WTC11 (cell line): ENCODE measurements at regions not wholly inside any gene's neighbourhood (a gene's known extent, or its start where the extent isn't known, plus 50 kb on each side); places are given as distances from the start of the nearest gene placed in this dataset.

Source experiments
- ATAC-seq: fragments of 200-7000 bp; cut with Tn5 transposase; 2 replicates; pipeline ENCODE4 v1.10.0; 2021; ENCODE audit warnings: mild to moderate bottlenecking, moderate library complexity
- CTCF ChIA-PET: fragments of 300-600 bp; sonication (Branson Sonifier 250); formaldehyde crosslinking; loops from one replicate; lab custom pipeline; 2021; ENCODE audit warnings: antibody characterized with exemption; lab: Charles Lee
- POLR2A ChIA-PET: fragments of 350-600 bp; sonication (Branson Sonifier 250); formaldehyde crosslinking; loops from one replicate; lab custom pipeline; 2021; ENCODE audit warnings: antibody characterized with exemption; lab: Charles Lee
- DNase-seq: peaks from one replicate; pipeline ENCODE4 v3.0.0; 2021; ENCODE audit warnings: low spot score
- H3K27ac Mint-ChIP-seq: 2 replicates; pipeline ENCODE4 v1.8.0; 2021; ENCODE audit warnings: mixed read lengths
- H3K27me3 Mint-ChIP-seq: 2 replicates; pipeline ENCODE4 v1.8.0; 2021; ENCODE audit warnings: low read depth, mild to moderate bottlenecking, moderate library complexity, mixed read lengths
- H3K36me3 Mint-ChIP-seq: 2 replicates; pipeline ENCODE4 v1.8.0; 2021; ENCODE audit warnings: mixed read lengths
- H3K4me1 Mint-ChIP-seq: 2 replicates; pipeline ENCODE4 v1.8.0; 2022; ENCODE audit warnings: mixed read lengths
- H3K4me3 Mint-ChIP-seq: 2 replicates; pipeline ENCODE4 v1.8.0; 2021; ENCODE audit warnings: mild to moderate bottlenecking, moderate library complexity, mixed read lengths
- H3K9me3 Mint-ChIP-seq: 2 replicates; pipeline ENCODE4 v1.8.0; 2021; ENCODE audit warnings: mixed read lengths
- CREB1 ChIP-seq: sonication (generic); formaldehyde crosslinking; IDR thresholded peaks from 2 replicates; pipeline ENCODE4 v1.8.0; 2023; ENCODE audit warnings: mild to moderate bottlenecking, missing genetic modification reagents
- CTCF ChIP-seq: fragments of 200-600 bp; IDR thresholded peaks from 2 replicates; pipeline ENCODE4 v1.8.0; 2022; ENCODE audit warnings: antibody characterized with exemption
- ESRRA ChIP-seq: sonication (generic); formaldehyde crosslinking; IDR thresholded peaks from 2 replicates; pipeline ENCODE4 v1.8.1; 2022; ENCODE audit warnings: mild to moderate bottlenecking, missing genetic modification reagents, borderline replicate concordance
- HMGXB4 ChIP-seq: sonication (generic); formaldehyde crosslinking; IDR thresholded peaks from 2 replicates; pipeline ENCODE4 v1.8.1; 2023; ENCODE audit warnings: mild to moderate bottlenecking, moderate library complexity, missing genetic modification reagents
- IRF2 ChIP-seq: sonication (generic); formaldehyde crosslinking; IDR thresholded peaks from 2 replicates; pipeline ENCODE4 v1.8.0; 2022; ENCODE audit warnings: low read depth, missing genetic modification reagents, borderline replicate concordance
- JAZF1 ChIP-seq: fragments of 250-450 bp; sonication (Bioruptor Pico); IDR thresholded peaks from 2 replicates; pipeline ENCODE4 v1.9.0; 2021; ENCODE audit warnings: moderate library complexity, mild to moderate bottlenecking, inconsistent platforms
- JUN ChIP-seq: sonication (generic); formaldehyde crosslinking; IDR thresholded peaks from 2 replicates; pipeline ENCODE4 v1.8.0; 2023; ENCODE audit warnings: mild to moderate bottlenecking, missing genetic modification reagents
- NR2C2 ChIP-seq: sonication (generic); formaldehyde crosslinking; IDR thresholded peaks from 2 replicates; pipeline ENCODE4 v1.8.0; 2022; ENCODE audit warnings: mild to moderate bottlenecking, missing genetic modification reagents
- PRRX2 ChIP-seq: fragments of 250-450 bp; sonication (Bioruptor Pico); IDR thresholded peaks from 2 replicates; pipeline ENCODE4 v1.8.0; 2021; ENCODE audit warnings: mild to moderate bottlenecking
- TP53 ChIP-seq: sonication (generic); formaldehyde crosslinking; IDR thresholded peaks from 2 replicates; pipeline ENCODE4 v1.8.1; 2023; ENCODE audit warnings: mild to moderate bottlenecking, missing genetic modification reagents
- ZNF263 ChIP-seq: sonication (generic); formaldehyde crosslinking; IDR thresholded peaks from 2 replicates; pipeline ENCODE4 v1.8.1; 2022; ENCODE audit warnings: low read depth, mild to moderate bottlenecking, moderate library complexity, missing genetic modification reagents
- ZNF281 ChIP-seq: sonication (generic); formaldehyde crosslinking; IDR thresholded peaks from 2 replicates; pipeline ENCODE4 v1.8.0; 2023; ENCODE audit warnings: mild to moderate bottlenecking, missing genetic modification reagents
- ZNF512 ChIP-seq: sonication (generic); formaldehyde crosslinking; IDR thresholded peaks from 2 replicates; pipeline ENCODE4 v1.8.1; 2022; ENCODE audit warnings: missing genetic modification reagents, borderline replicate concordance
- ZNF532 ChIP-seq: fragments of 250-450 bp; sonication (Bioruptor Pico); IDR thresholded peaks from 2 replicates; pipeline ENCODE4 v1.9.0; 2021; ENCODE audit warnings: mild to moderate bottlenecking, borderline replicate concordance
- TF ChIP-seq, protein P1 (sequence below): sonication (generic); formaldehyde crosslinking; IDR thresholded peaks from 2 replicates; pipeline ENCODE4 v1.8.1; 2023; ENCODE audit warnings: mild to moderate bottlenecking, missing genetic modification reagents, borderline replicate concordance
- TF ChIP-seq, protein P2 (sequence below): sonication (generic); formaldehyde crosslinking; IDR thresholded peaks from 2 replicates; pipeline ENCODE4 v1.8.0; 2022; ENCODE audit warnings: mild to moderate bottlenecking, missing genetic modification reagents
- TF ChIP-seq, protein P3 (sequence below): fragments of 250-450 bp; sonication (Bioruptor Pico); IDR thresholded peaks from 2 replicates; pipeline ENCODE4 v1.8.0; 2021; ENCODE audit warnings: mild to moderate bottlenecking

DNA sequence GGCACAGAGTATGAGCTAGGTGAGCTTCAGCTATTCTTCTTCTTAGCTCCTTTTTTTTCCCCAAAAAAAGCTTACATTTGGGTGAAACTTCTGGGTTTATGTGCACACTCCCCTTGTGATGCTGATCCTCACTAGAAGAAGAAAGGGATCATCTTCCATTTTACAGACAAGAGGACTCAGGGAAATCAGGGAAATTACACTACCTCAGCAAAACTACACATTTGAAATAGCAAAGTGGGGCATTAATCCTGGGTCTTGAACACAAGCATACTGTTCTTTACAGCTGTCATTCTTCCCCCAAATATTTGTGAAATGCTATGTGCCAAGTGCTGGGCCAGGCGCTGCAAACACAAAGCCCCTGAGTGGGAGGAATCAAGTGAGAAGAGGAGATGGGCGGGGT, 68.6 kb upstream of the NFIL3 start:
- H3K27me3 Mint-ChIP-seq, result no peaks in the 10 kb centered on the region; the same call in 1 of the 2 replicates
- no peak overlapping the region for H3K4me3 Mint-ChIP-seq
- peaks cover 6% of the 10 kb centered on the region for H3K9me3 Mint-ChIP-seq
- POLR2A ChIA-PET, result no interaction called here
- H3K36me3 Mint-ChIP-seq, result no peaks in the 10 kb centered on the region
- CTCF ChIA-PET, result interaction anchor here (1.3 kb wide), 1 partner anchor 19 kb away, joined by 5 read pairs; no protein-coding TSS in a partner anchor
- peaks cover 20% of the 10 kb centered on the region for H3K4me1 Mint-ChIP-seq
- ATAC-seq, result no peak
- no peak overlapping the region for H3K27ac Mint-ChIP-seq
- DNase-seq, result no peak
- TF ChIP-seq, protein P1, sequence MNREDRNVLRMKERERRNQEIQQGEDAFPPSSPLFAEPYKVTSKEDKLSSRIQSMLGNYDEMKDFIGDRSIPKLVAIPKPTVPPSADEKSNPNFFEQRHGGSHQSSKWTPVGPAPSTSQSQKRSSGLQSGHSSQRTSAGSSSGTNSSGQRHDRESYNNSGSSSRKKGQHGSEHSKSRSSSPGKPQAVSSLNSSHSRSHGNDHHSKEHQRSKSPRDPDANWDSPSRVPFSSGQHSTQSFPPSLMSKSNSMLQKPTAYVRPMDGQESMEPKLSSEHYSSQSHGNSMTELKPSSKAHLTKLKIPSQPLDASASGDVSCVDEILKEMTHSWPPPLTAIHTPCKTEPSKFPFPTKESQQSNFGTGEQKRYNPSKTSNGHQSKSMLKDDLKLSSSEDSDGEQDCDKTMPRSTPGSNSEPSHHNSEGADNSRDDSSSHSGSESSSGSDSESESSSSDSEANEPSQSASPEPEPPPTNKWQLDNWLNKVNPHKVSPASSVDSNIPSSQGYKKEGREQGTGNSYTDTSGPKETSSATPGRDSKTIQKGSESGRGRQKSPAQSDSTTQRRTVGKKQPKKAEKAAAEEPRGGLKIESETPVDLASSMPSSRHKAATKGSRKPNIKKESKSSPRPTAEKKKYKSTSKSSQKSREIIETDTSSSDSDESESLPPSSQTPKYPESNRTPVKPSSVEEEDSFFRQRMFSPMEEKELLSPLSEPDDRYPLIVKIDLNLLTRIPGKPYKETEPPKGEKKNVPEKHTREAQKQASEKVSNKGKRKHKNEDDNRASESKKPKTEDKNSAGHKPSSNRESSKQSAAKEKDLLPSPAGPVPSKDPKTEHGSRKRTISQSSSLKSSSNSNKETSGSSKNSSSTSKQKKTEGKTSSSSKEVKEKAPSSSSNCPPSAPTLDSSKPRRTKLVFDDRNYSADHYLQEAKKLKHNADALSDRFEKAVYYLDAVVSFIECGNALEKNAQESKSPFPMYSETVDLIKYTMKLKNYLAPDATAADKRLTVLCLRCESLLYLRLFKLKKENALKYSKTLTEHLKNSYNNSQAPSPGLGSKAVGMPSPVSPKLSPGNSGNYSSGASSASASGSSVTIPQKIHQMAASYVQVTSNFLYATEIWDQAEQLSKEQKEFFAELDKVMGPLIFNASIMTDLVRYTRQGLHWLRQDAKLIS (CRISPR knock-in tag), result no peak
- TF ChIP-seq, protein P2, sequence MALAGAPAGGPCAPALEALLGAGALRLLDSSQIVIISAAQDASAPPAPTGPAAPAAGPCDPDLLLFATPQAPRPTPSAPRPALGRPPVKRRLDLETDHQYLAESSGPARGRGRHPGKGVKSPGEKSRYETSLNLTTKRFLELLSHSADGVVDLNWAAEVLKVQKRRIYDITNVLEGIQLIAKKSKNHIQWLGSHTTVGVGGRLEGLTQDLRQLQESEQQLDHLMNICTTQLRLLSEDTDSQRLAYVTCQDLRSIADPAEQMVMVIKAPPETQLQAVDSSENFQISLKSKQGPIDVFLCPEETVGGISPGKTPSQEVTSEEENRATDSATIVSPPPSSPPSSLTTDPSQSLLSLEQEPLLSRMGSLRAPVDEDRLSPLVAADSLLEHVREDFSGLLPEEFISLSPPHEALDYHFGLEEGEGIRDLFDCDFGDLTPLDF, result no peak
- TF ChIP-seq CREB1 (no peak), NR2C2 (CRISPR knock-in tag) (no peak), ESRRA (CRISPR knock-in tag) (no peak), CTCF (no peak), JUN (CRISPR knock-in tag) (no peak), PRRX2 (CRISPR knock-in tag) (no peak), JAZF1 (no peak), ZNF263 (no peak), HMGXB4 (no peak), TP53 (CRISPR knock-in tag) (no peak), IRF2 (CRISPR knock-in tag) (no peak), ZNF512 (no peak), ZNF281 (CRISPR knock-in tag) (no peak), ZNF532 (CRISPR knock-in tag) (no peak)
- TF ChIP-seq, protein P3, sequence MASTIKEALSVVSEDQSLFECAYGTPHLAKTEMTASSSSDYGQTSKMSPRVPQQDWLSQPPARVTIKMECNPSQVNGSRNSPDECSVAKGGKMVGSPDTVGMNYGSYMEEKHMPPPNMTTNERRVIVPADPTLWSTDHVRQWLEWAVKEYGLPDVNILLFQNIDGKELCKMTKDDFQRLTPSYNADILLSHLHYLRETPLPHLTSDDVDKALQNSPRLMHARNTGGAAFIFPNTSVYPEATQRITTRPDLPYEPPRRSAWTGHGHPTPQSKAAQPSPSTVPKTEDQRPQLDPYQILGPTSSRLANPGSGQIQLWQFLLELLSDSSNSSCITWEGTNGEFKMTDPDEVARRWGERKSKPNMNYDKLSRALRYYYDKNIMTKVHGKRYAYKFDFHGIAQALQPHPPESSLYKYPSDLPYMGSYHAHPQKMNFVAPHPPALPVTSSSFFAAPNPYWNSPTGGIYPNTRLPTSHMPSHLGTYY (CRISPR knock-in tag), result no peak
